ENCODE measurements at regions not wholly inside any gene's neighbourhood (a gene's known extent, or its start where the extent isn't known, plus 50 kb on each side); places are given as distances from the start of the nearest gene placed in this dataset.
A peak's percentile ranks its signal among the peaks of the same experiment; 100 is the strongest.

- POLR2A ChIA-PET: no interaction called here
- H3K27me3 Mint-ChIP-seq: no peaks in the 10 kb centered on the region
- no peaks in the 10 kb centered on the region for H3K36me3 Mint-ChIP-seq
- no peak overlapping the region for H3K27ac Mint-ChIP-seq
- CTCF ChIA-PET: no interaction called here
- DNase-seq: no peak
- H3K4me1 Mint-ChIP-seq (ENCODE audit: low read depth): peaks cover 2% of the 10 kb centered on the region
- no peak overlapping the region for H3K4me3 Mint-ChIP-seq
- no peaks in the 10 kb centered on the region for H3K9me3 Mint-ChIP-seq
- intact Hi-C loops (cut with micrococcal nuclease): no loop called here
Observed at GRCh38 chr7:41633690-41634089, 69.2 kb downstream of the INHBA start.

- DNase-seq: peak; percentile 15
- intact Hi-C loops (cut with micrococcal nuclease): no loop called here
- CTCF ChIA-PET: no interaction called here
- H3K9me3 Mint-ChIP-seq: no peaks in the 10 kb centered on the region
- H3K36me3 Mint-ChIP-seq: no peaks in the 10 kb centered on the region
- H3K4me1 Mint-ChIP-seq (ENCODE audit: low read depth): peaks cover 5% of the 10 kb centered on the region
- POLR2A ChIA-PET: no interaction called here
- H3K27me3 Mint-ChIP-seq: no peaks in the 10 kb centered on the region
- no peak overlapping the region for H3K4me3 Mint-ChIP-seq
- H3K27ac Mint-ChIP-seq: no peak overlapping the region
Observed at GRCh38 chr7:41630741-41631140, 72.1 kb downstream of the INHBA start.

- Mint-ChIP-seq H3K27ac (no peak overlapping the region), H3K27me3 (no peaks in the 10 kb centered on the region), H3K36me3 (no peaks in the 10 kb centered on the region), H3K4me1 (ENCODE audit: low read depth) (peaks cover 5% of the 10 kb centered on the region), H3K4me3 (no peak overlapping the region), H3K9me3 (peaks cover 1% of the 10 kb centered on the region)
- ChIA-PET CTCF (no interaction called here), POLR2A (interaction anchor here (0.7 kb wide), 1 partner anchor 1494 kb away, joined by 4 read pairs; no protein-coding TSS in a partner anchor)
- intact Hi-C loops (cut with micrococcal nuclease): loop anchor here (1.0 kb wide), 1 partner anchor 252 kb away; no protein-coding TSS in a partner anchor
- no peak for DNase-seq
Observed at GRCh38 chr7:41629711-41630111, 73.2 kb downstream of the INHBA start.

- no peak for DNase-seq
- Mint-ChIP-seq H3K27ac (no peak overlapping the region), H3K27me3 (no peaks in the 10 kb centered on the region), H3K4me1 (ENCODE audit: low read depth) (peaks cover 5% of the 10 kb centered on the region), H3K9me3 (peaks cover 3% of the 10 kb centered on the region), H3K36me3 (no peaks in the 10 kb centered on the region), H3K4me3 (no peak overlapping the region)
- ChIA-PET CTCF (no interaction called here), POLR2A (no interaction called here)
- intact Hi-C loops (cut with micrococcal nuclease): loop anchor here (1.0 kb wide), 1 partner anchor 252 kb away; no protein-coding TSS in a partner anchor
Observed at GRCh38 chr7:41628901-41629300, 74.0 kb downstream of the INHBA start.

GRCh38 chr7:41627645-41628298 lies 75.1 kb downstream of the INHBA start:
- CTCF ChIA-PET: no interaction called here
- no peak for DNase-seq
- H3K36me3 Mint-ChIP-seq: no peaks in the 10 kb centered on the region
- POLR2A ChIA-PET: no interaction called here
- peaks cover 5% of the 10 kb centered on the region for H3K4me1 Mint-ChIP-seq (ENCODE audit: low read depth)
- H3K9me3 Mint-ChIP-seq: peaks cover 3% of the 10 kb centered on the region
- intact Hi-C loops (cut with micrococcal nuclease): no loop called here
- H3K4me3 Mint-ChIP-seq: no peak overlapping the region
- H3K27me3 Mint-ChIP-seq: no peaks in the 10 kb centered on the region
- H3K27ac Mint-ChIP-seq: no peak overlapping the region

GRCh38 chr7:41624818-41625217 lies 78.1 kb downstream of the INHBA start:
- H3K4me3 Mint-ChIP-seq: no peak overlapping the region
- peaks cover 3% of the 10 kb centered on the region for H3K4me1 Mint-ChIP-seq (ENCODE audit: low read depth)
- no peaks in the 10 kb centered on the region for H3K36me3 Mint-ChIP-seq
- peaks cover 7% of the 10 kb centered on the region for H3K9me3 Mint-ChIP-seq
- no peaks in the 10 kb centered on the region for H3K27me3 Mint-ChIP-seq
- no peak for DNase-seq
- H3K27ac Mint-ChIP-seq: no peak overlapping the region
- POLR2A ChIA-PET: no interaction called here
- CTCF ChIA-PET: no interaction called here
- intact Hi-C loops (cut with micrococcal nuclease): no loop called here

GRCh38 chr7:41621953-41622831 lies 80.7 kb downstream of the INHBA start:
- intact Hi-C loops (cut with micrococcal nuclease): no loop called here
- DNase-seq: no peak
- ChIA-PET POLR2A (no interaction called here), CTCF (no interaction called here)
- no peak overlapping the region for H3K27ac Mint-ChIP-seq
- no peaks in the 10 kb centered on the region for H3K36me3 Mint-ChIP-seq
- no peaks in the 10 kb centered on the region for H3K27me3 Mint-ChIP-seq
- no peaks in the 10 kb centered on the region for H3K4me1 Mint-ChIP-seq (ENCODE audit: low read depth)
- H3K4me3 Mint-ChIP-seq: no peak overlapping the region
- H3K9me3 Mint-ChIP-seq: peaks cover 7% of the 10 kb centered on the region

- peaks cover 4% of the 10 kb centered on the region for H3K9me3 Mint-ChIP-seq
- no peaks in the 10 kb centered on the region for H3K27me3 Mint-ChIP-seq
- no peaks in the 10 kb centered on the region for H3K4me1 Mint-ChIP-seq (ENCODE audit: low read depth)
- no peak overlapping the region for H3K4me3 Mint-ChIP-seq
- intact Hi-C loops (cut with micrococcal nuclease): no loop called here
- no peak for DNase-seq
- H3K36me3 Mint-ChIP-seq: no peaks in the 10 kb centered on the region
- POLR2A ChIA-PET: no interaction called here
- CTCF ChIA-PET: no interaction called here
- H3K27ac Mint-ChIP-seq: no peak overlapping the region
Observed at GRCh38 chr7:41617987-41618386, 84.9 kb downstream of the INHBA start.

GRCh38 chr7:41612798-41613197 lies 90.1 kb downstream of the INHBA start:
- intact Hi-C loops (cut with micrococcal nuclease): no loop called here
- no peak overlapping the region for H3K4me3 Mint-ChIP-seq
- H3K27me3 Mint-ChIP-seq: no peaks in the 10 kb centered on the region

GRCh38 chr7:41612386-41612785 lies 90.5 kb downstream of the INHBA start:
- intact Hi-C loops (cut with micrococcal nuclease): no loop called here
- ChIA-PET CTCF (no interaction called here), POLR2A (no interaction called here)
- H3K27me3 Mint-ChIP-seq: no peaks in the 10 kb centered on the region
- no peak overlapping the region for H3K27ac Mint-ChIP-seq
- no peaks in the 10 kb centered on the region for H3K9me3 Mint-ChIP-seq
- no peak overlapping the region for H3K4me3 Mint-ChIP-seq
- H3K4me1 Mint-ChIP-seq (ENCODE audit: low read depth): no peaks in the 10 kb centered on the region
- no peak for DNase-seq
- H3K36me3 Mint-ChIP-seq: no peaks in the 10 kb centered on the region

More at GRCh38 chr7:41612798-41613197, 90.1 kb downstream of the INHBA start:
- DNase-seq: no peak
- ChIA-PET POLR2A (no interaction called here), CTCF (no interaction called here)
- Mint-ChIP-seq H3K4me1 (ENCODE audit: low read depth) (no peaks in the 10 kb centered on the region), H3K36me3 (no peaks in the 10 kb centered on the region), H3K9me3 (no peaks in the 10 kb centered on the region), H3K27ac (no peak overlapping the region)

- Mint-ChIP-seq H3K9me3 (peaks cover 2% of the 10 kb centered on the region), H3K4me1 (ENCODE audit: low read depth) (no peaks in the 10 kb centered on the region), H3K27me3 (no peaks in the 10 kb centered on the region), H3K36me3 (no peaks in the 10 kb centered on the region), H3K4me3 (no peak overlapping the region), H3K27ac (no peak overlapping the region)
- intact Hi-C loops (cut with micrococcal nuclease): no loop called here
- POLR2A ChIA-PET: no interaction called here
- CTCF ChIA-PET: no interaction called here
- no peak for DNase-seq
Observed at GRCh38 chr7:41608447-41608846, 94.4 kb downstream of the INHBA start.

- Mint-ChIP-seq H3K9me3 (peaks cover 2% of the 10 kb centered on the region), H3K27ac (no peak overlapping the region), H3K27me3 (no peaks in the 10 kb centered on the region), H3K4me1 (ENCODE audit: low read depth) (no peaks in the 10 kb centered on the region), H3K36me3 (no peaks in the 10 kb centered on the region), H3K4me3 (no peak overlapping the region)
- POLR2A ChIA-PET: no interaction called here
- no peak for DNase-seq
- intact Hi-C loops (cut with micrococcal nuclease): no loop called here
- CTCF ChIA-PET: no interaction called here
Observed at GRCh38 chr7:41603985-41604384, 98.9 kb downstream of the INHBA start.

GRCh38 chr7:41599760-41600159 lies 103.1 kb downstream of the INHBA start:
- H3K4me3 Mint-ChIP-seq: no peak overlapping the region
- no peak for DNase-seq
- H3K4me1 Mint-ChIP-seq (ENCODE audit: low read depth): no peaks in the 10 kb centered on the region
- no peaks in the 10 kb centered on the region for H3K27me3 Mint-ChIP-seq
- intact Hi-C loops (cut with micrococcal nuclease): no loop called here
- no peak overlapping the region for H3K27ac Mint-ChIP-seq
- CTCF ChIA-PET: no interaction called here
- POLR2A ChIA-PET: no interaction called here
- no peaks in the 10 kb centered on the region for H3K36me3 Mint-ChIP-seq
- H3K9me3 Mint-ChIP-seq: peaks cover 23% of the 10 kb centered on the region

All from activated CD4-positive, alpha-beta memory T cell treated with anti-CD3 and anti-CD28 coated beads for 36 hours (primary cell).